ENCODE measurements at regions not wholly inside any gene's neighbourhood (a gene's known extent, or its start where the extent isn't known, plus 50 kb on each side); places are given as distances from the start of the nearest gene placed in this dataset.
"Not testable (repeated sequence)": the region's sequence is repeated elsewhere in the genome, so short reads cannot be mapped to it uniquely, and the experiment has no call there.

GRCh38 chr12:88720785-88721650, 140.7 kb upstream of the KITLG start:
- DNase-seq (ENCODE audit: low read depth) = no peak
- no peak overlapping the region for H3K4me3 ChIP-seq (ENCODE audit: low read depth, low read length)
- no peak for TF ChIP-seq CTCF (IDR thresholded peaks at IDR 0.05; ENCODE audit: insufficient read depth, low read length)

GRCh38 chr12:88720231-88720630, 140.0 kb upstream of the KITLG start:
- TF ChIP-seq CTCF (IDR thresholded peaks at IDR 0.05; ENCODE audit: insufficient read depth, low read length) = no peak
- DNase-seq (ENCODE audit: low read depth) = no peak

GRCh38 chr12:88717188-88717587, 136.9 kb upstream of the KITLG start:
- DNase-seq (ENCODE audit: low read depth) = no peak
- H3K4me3 ChIP-seq (ENCODE audit: low read depth, low read length) = no peak overlapping the region
- no peak for TF ChIP-seq CTCF (IDR thresholded peaks at IDR 0.05; ENCODE audit: insufficient read depth, low read length)

More at GRCh38 chr12:88720231-88720630, 140.0 kb upstream of the KITLG start:
- no peak overlapping the region for H3K4me3 ChIP-seq (ENCODE audit: low read depth, low read length)

GRCh38 chr12:88716240-88716639, 136.0 kb upstream of the KITLG start:
- TF ChIP-seq CTCF (IDR thresholded peaks at IDR 0.05; ENCODE audit: insufficient read depth, low read length) = no peak
- no peak overlapping the region for H3K4me3 ChIP-seq (ENCODE audit: low read depth, low read length)

GRCh38 chr12:88715673-88716072, 135.4 kb upstream of the KITLG start:
- TF ChIP-seq CTCF (IDR thresholded peaks at IDR 0.05; ENCODE audit: insufficient read depth, low read length) = no peak
- H3K4me3 ChIP-seq (ENCODE audit: low read depth, low read length) = no peak overlapping the region
- no peak for DNase-seq (ENCODE audit: low read depth)

More at GRCh38 chr12:88716240-88716639, 136.0 kb upstream of the KITLG start:
- no peak for DNase-seq (ENCODE audit: low read depth)

GRCh38 chr12:88714263-88714882, 134.1 kb upstream of the KITLG start:
- DNase-seq (ENCODE audit: low read depth); H3K4me3 ChIP-seq (ENCODE audit: low read depth, low read length): not testable (repeated sequence)

- no peak for DNase-seq (ENCODE audit: low read depth)
- no peak for TF ChIP-seq CTCF (IDR thresholded peaks at IDR 0.05; ENCODE audit: insufficient read depth, low read length)
- no peak overlapping the region for H3K4me3 ChIP-seq (ENCODE audit: low read depth, low read length)
These were observed 127.5 kb upstream of the KITLG start for GRCh38 chr12:88707800-88708199.
